Gastroesophageal sphincter (tissue), 3 donors: ENCODE measurements at regions not wholly inside any gene's neighbourhood (a gene's known extent, or its start where the extent isn't known, plus 50 kb on each side); places are given as distances from the start of the nearest gene placed in this dataset.

ENCODE experiments used
- POLR2A ChIP-seq, 2 donors: fragments of 450-650 bp; IDR thresholded peaks; one replicate each; pipeline ENCODE4 v1.6.1; 2017; ENCODE audit warnings: antibody characterized with exemption in 2 of 2, mild to moderate bottlenecking in 2 of 2, moderate library complexity in 1 of 2
- POLR2AphosphoS5 ChIP-seq: sonication (generic); formaldehyde crosslinking; IDR thresholded peaks from one replicate; pipeline ENCODE4 v1.6.1; 2017; ENCODE audit warnings: antibody characterized with exemption
- TF ChIP-seq, protein P1 (sequence below), 4 experiments: fragments of 200-600 bp in 2 of 4; fragments of 450-650 bp in 2 of 4; sonication (generic) in 1 of 4; IDR thresholded peaks; one replicate each; pipeline ENCODE4 v1.5.1; 2017 to 2019; ENCODE audit warnings: antibody characterized with exemption in 4 of 4, mild to moderate bottlenecking in 2 of 4, moderate library complexity in 2 of 4

DNA sequence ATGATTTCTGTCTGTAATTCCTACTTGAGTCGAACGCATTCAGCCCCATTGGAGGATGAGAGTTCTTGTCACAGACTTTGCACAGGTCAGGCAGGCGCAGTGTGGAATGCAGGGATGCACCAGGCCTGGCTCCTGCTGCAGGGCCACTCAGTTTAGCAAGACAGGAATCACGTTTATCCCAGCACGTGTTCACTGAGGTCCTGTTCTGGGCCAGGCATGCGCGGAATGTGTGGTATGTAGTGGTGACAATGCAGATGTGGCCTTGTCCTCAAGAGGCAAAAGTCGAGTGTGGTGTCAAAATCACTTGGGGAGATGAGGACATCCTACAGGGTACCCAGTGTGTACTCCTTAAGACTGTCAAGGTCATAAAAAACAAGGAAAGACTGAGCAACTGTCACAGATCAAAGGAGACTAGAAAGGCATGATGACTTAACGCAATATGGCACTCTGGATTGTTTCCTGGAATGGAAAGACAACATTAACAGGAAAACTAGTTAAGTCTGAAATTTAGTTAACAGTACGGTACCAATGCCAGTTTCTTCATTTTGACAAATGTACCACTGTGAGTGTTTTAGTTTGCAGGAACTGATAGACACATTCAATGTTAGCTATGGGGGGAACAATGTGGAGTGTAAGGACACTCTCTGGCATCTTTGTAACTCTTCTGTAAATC lies 121.5 kb upstream of the ADAMTS18 start:
- TF ChIP-seq, protein P1, sequence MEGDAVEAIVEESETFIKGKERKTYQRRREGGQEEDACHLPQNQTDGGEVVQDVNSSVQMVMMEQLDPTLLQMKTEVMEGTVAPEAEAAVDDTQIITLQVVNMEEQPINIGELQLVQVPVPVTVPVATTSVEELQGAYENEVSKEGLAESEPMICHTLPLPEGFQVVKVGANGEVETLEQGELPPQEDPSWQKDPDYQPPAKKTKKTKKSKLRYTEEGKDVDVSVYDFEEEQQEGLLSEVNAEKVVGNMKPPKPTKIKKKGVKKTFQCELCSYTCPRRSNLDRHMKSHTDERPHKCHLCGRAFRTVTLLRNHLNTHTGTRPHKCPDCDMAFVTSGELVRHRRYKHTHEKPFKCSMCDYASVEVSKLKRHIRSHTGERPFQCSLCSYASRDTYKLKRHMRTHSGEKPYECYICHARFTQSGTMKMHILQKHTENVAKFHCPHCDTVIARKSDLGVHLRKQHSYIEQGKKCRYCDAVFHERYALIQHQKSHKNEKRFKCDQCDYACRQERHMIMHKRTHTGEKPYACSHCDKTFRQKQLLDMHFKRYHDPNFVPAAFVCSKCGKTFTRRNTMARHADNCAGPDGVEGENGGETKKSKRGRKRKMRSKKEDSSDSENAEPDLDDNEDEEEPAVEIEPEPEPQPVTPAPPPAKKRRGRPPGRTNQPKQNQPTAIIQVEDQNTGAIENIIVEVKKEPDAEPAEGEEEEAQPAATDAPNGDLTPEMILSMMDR (IDR thresholded peaks at IDR 0.05), result no peak
- no peak for TF ChIP-seq POLR2A (IDR thresholded peaks at IDR 0.05)
- no peak for TF ChIP-seq POLR2AphosphoS5
